LNCAP (cell line): ENCODE measurements at regions not wholly inside any gene's neighbourhood (a gene's known extent, or its start where the extent isn't known, plus 50 kb on each side); places are given as distances from the start of the nearest gene placed in this dataset.

Source experiments
- CTCF ChIP-seq: fragments of 450-650 bp; IDR thresholded peaks from 2 replicates; pipeline ENCODE4 v1.5.1; 2017; ENCODE audit warnings: mild to moderate bottlenecking

- no peak for TF ChIP-seq CTCF
These were observed 182.5 kb upstream of the AKR1E2 start for GRCh38 chr10:4643471-4643870.

GRCh38 chr10:4639960-4640359 is 186.0 kb upstream of the AKR1E2 start:
- no peak for TF ChIP-seq CTCF

- no peak for TF ChIP-seq CTCF
These were observed 187.9 kb upstream of the AKR1E2 start for GRCh38 chr10:4638099-4638498.

GRCh38 chr10:4637657-4638056 is 188.3 kb upstream of the AKR1E2 start:
- TF ChIP-seq CTCF: no peak

GRCh38 chr10:4635883-4636282 is 190.1 kb upstream of the AKR1E2 start:
- no peak for TF ChIP-seq CTCF

GRCh38 chr10:4635388-4635787 is 190.6 kb upstream of the AKR1E2 start:
- no peak for TF ChIP-seq CTCF

- no peak for TF ChIP-seq CTCF
These were observed 192.2 kb upstream of the AKR1E2 start for GRCh38 chr10:4633776-4634175.

- TF ChIP-seq CTCF: no peak
These were observed 192.8 kb upstream of the AKR1E2 start for GRCh38 chr10:4633186-4633585.
